ENCODE measurements at regions not wholly inside any gene's neighbourhood (a gene's known extent, or its start where the extent isn't known, plus 50 kb on each side); places are given as distances from the start of the nearest gene placed in this dataset.

DNA sequence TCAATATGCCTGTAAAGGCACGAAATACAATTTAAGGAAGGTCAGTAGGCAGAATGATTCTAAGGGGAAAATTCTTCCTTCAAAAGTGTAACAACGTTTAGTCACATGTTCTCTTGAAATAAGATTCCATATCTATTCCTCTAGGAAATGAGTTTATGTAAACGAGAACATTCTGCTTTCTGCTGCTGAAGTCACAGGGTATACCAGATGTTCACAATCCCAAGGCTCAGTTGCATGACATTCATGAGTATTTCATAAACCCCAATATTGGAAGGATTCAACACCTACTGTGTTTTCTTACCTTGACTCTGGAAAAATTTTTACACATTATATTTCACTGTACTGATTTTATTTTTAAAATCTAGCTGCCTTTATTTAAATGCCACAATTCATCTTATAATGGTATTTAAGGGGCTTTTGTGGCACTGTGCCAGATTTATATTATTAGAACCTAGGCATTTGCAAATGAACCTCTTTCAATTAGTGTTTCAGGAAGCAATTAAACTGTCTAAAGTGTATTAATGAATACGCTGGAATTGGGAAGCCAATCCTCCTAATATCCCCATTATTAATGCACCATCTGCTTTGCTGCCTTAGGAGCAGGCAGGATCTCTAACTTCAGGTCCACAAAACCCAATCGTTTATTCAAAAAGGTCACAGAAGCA lies 542.6 kb upstream of the KLHL29 start:
- Histone ChIP-seq H4K20me1 (no peaks in the 10 kb centered on the region), H3K27me3 (no peaks in the 10 kb centered on the region), H3K9ac (no peak overlapping the region), H3K4me1 (no peaks in the 10 kb centered on the region), H3K4me3 (no peak overlapping the region), H3K9me3 (no peaks in the 10 kb centered on the region), H3K4me2 (no peak overlapping the region), H3K27ac (no peak overlapping the region), H3K36me3 (no peaks in the 10 kb centered on the region)
- TF ChIP-seq Cebpa-rat (IDR thresholded peaks at IDR 0.05) = no peak

DNA sequence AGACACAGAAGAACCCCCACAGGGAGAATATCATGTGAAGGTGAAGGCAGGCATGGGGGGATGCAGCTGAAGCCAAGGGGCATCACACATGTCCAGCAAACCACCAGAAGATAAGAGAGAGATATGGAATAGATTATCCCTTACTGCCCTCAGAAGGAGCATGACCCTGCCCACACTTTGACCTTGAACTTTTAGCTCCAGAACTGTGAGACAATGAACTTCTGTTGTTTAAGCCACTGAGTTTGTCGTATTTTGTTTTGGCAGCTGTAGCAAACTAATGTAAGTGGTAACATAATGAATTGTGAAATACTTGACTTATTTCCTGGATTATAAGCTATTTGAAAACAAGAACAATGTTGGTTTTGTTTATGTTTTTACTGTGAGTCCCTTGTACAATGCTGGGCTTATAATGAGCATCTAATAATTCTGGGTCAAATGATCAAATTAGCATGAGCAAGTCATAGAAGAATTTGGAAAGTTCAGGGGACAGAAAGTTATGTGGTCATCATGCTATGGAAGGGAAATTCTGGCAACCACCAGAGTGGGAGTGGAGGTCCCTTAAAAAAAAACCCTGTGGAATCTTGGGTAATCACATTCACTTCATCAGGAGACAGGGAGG lies 541.0 kb upstream of the KLHL29 start:
- no peaks in the 10 kb centered on the region for H3K9me3 ChIP-seq
- no peak overlapping the region for H3K4me2 ChIP-seq
- H3K36me3 ChIP-seq = no peaks in the 10 kb centered on the region
- H3K4me3 ChIP-seq = no peak overlapping the region
- H4K20me1 ChIP-seq = no peaks in the 10 kb centered on the region
- H3K9ac ChIP-seq = no peak overlapping the region
- H3K4me1 ChIP-seq = no peaks in the 10 kb centered on the region
- no peak for TF ChIP-seq Cebpa-rat (IDR thresholded peaks at IDR 0.05)
- H3K27me3 ChIP-seq = no peaks in the 10 kb centered on the region
- no peak overlapping the region for H3K27ac ChIP-seq

DNA sequence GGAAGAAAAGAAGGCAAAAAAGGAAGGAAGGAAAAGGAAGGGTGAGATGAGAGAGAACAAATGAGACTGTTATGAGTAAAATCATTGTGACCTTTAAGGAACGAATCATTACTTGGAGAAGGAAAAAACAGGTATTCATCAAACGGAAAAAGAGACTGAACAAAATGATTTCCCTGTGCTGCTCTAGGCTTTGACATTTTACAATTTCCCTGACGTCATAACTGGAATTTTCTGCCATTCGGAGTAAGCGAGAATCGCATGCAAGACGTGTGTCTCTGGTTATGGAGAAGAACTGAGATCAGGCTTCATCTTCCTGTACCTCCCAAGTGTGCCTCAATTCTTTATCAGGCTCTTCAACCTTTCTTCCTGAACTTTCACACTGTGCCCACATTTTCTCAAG lies 534.7 kb upstream of the KLHL29 start:
- H3K27ac ChIP-seq = no peak overlapping the region
- no peak overlapping the region for H3K4me2 ChIP-seq
- H3K36me3 ChIP-seq = no peaks in the 10 kb centered on the region
- no peak for TF ChIP-seq Cebpa-rat (IDR thresholded peaks at IDR 0.05)
- no peaks in the 10 kb centered on the region for H3K4me1 ChIP-seq
- H3K4me3 ChIP-seq = no peak overlapping the region
- 0 out of 2 replicates have a peak, but pooled peaks cover 8% of the 10 kb centered on the region for H3K9me3 ChIP-seq
- H3K9ac ChIP-seq = no peak overlapping the region
- H3K27me3 ChIP-seq = no peaks in the 10 kb centered on the region
- H4K20me1 ChIP-seq = no peaks in the 10 kb centered on the region

DNA sequence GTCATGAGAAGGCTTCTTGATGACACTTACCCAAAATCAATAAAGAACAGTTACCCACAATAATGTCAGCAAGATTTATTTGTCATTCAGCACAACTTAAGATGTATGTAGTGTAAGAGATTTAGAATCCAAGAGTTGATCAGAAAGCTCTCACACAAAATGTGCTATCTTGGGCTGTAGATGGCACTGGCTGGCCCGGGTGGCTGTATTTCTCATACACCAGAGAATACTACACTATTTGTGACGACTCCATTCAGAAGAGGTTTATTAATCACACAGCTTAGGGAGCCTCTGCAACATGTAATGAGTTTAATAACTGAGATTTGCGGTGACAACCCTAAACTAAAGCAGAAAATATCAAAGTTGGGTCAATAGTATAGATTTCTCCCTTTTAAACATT lies 530.4 kb upstream of the KLHL29 start:
- no peak for TF ChIP-seq Cebpa-rat (IDR thresholded peaks at IDR 0.05)
- no peak overlapping the region for H3K9ac ChIP-seq
- no peaks in the 10 kb centered on the region for H4K20me1 ChIP-seq
- no peaks in the 10 kb centered on the region for H3K36me3 ChIP-seq
- H3K27ac ChIP-seq = no peak overlapping the region
- no peaks in the 10 kb centered on the region for H3K4me1 ChIP-seq
- H3K4me2 ChIP-seq = no peak overlapping the region
- H3K9me3 ChIP-seq = 0 out of 2 replicates have a peak, but pooled peaks cover 8% of the 10 kb centered on the region
- H3K4me3 ChIP-seq = no peak overlapping the region
- H3K27me3 ChIP-seq = no peaks in the 10 kb centered on the region

DNA sequence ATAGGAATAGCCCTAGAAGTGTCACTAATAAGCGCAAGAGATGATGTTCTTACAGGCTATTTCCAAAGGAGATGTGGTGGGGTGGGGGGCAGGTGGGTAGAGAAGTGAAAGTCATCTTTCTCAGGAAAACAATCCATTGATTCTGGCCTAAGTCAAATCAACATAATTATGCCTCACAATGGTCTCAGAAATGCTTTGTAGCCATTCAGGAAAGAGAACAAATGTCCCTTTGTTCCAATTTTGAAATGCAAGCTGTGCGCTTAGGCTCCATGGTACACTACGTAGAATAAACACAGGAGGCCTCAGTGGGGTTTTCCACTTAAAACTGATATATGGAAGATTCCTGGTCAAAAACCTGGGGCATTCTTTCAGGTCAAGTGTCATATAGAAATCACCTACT lies 529.9 kb upstream of the KLHL29 start:
- Histone ChIP-seq H3K36me3 (no peaks in the 10 kb centered on the region), H4K20me1 (no peaks in the 10 kb centered on the region), H3K27me3 (no peaks in the 10 kb centered on the region), H3K4me2 (no peak overlapping the region), H3K27ac (no peak overlapping the region), H3K9me3 (0 out of 2 replicates have a peak, but pooled peaks cover 8% of the 10 kb centered on the region), H3K4me1 (no peaks in the 10 kb centered on the region), H3K9ac (no peak overlapping the region), H3K4me3 (no peak overlapping the region)
- TF ChIP-seq Cebpa-rat (IDR thresholded peaks at IDR 0.05) = no peak

DNA sequence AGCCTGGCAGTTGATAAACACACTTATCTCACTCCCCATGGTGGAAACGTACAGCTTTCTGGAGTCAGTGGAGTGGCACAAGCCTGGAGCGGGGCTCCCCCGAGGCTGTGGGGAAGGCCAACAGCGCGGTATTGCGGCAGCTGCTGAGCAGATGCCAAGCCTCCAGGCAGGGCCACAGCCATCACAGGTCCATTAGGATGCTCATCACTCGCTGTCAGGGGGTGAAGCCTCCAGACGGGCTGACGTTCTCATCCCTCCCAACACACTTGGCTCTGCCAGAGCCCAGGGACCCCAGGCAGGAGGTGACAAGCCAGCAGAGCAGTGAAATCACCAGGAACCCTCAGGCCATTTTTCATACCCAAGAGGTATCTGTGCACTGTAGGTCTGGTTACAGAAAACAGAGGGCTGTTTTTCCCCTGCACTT lies 529.2 kb upstream of the KLHL29 start:
- no peaks in the 10 kb centered on the region for H3K4me1 ChIP-seq
- H3K36me3 ChIP-seq = no peaks in the 10 kb centered on the region
- no peak overlapping the region for H3K4me3 ChIP-seq
- no peak overlapping the region for H3K4me2 ChIP-seq
- H3K27me3 ChIP-seq = no peaks in the 10 kb centered on the region
- peaks cover 12% of the 10 kb centered on the region; the same call in 1 of the 2 replicates for H3K9me3 ChIP-seq
- no peak overlapping the region for H3K9ac ChIP-seq
- H3K27ac ChIP-seq = no peak overlapping the region
- H4K20me1 ChIP-seq = no peaks in the 10 kb centered on the region
- TF ChIP-seq Cebpa-rat (IDR thresholded peaks at IDR 0.05) = no peak

DNA sequence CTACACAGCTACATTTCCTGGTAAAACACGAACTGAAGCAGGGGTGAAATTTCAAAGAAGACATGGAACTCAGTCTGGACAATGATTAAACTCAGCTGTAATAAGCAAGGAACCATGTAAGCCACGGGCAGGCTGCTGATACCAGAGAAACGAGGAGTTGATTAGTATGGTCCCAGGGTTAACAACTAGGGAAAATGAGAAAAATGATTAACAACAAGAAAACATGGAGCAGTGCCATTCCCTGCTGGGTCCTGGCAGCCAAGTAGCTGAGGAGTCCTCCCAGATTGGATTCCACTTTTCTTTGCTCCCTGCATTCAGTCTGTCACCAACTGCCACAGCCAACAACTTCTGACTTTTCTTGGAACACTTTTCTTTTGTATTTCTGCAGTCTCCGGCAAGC lies 517.0 kb upstream of the KLHL29 start:
- Histone ChIP-seq H3K27ac (no peak overlapping the region), H3K9ac (no peak overlapping the region), H3K4me1 (no peaks in the 10 kb centered on the region), H3K27me3 (no peaks in the 10 kb centered on the region), H4K20me1 (no peaks in the 10 kb centered on the region), H3K4me2 (no peak overlapping the region), H3K4me3 (no peak overlapping the region), H3K36me3 (no peaks in the 10 kb centered on the region), H3K9me3 (no peaks in the 10 kb centered on the region)
- no peak for TF ChIP-seq Cebpa-rat (IDR thresholded peaks at IDR 0.05)

DNA sequence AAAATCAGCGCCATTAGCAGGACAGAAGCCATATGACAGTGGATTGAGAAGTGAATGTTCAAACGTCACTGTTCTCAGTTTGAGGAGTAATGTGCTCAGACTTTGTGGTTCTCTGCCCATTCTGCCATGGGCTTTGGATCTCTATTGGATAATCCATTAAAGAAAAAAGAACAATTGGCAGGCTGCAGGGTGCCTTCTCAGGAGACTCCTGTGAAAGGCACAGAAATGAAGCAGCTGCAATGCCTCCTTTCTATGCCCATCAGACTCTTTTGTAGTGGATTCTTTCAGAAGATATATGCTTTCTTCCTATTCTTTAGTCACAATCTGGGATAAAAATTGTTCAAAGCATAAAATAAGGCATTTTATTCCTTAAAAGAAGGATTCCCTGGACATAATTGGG lies 506.9 kb upstream of the KLHL29 start:
- Histone ChIP-seq H3K36me3 (no peaks in the 10 kb centered on the region), H3K27ac (no peak overlapping the region), H3K4me1 (peaks cover 7% of the 10 kb centered on the region; the same call in 1 of the 2 replicates), H3K27me3 (no peaks in the 10 kb centered on the region), H3K4me2 (no peak overlapping the region), H4K20me1 (no peaks in the 10 kb centered on the region), H3K9me3 (no peaks in the 10 kb centered on the region; the same call in 1 of the 2 replicates), H3K9ac (no peak overlapping the region), H3K4me3 (no peak overlapping the region)
- TF ChIP-seq Cebpa-rat (IDR thresholded peaks at IDR 0.05) = no peak

DNA sequence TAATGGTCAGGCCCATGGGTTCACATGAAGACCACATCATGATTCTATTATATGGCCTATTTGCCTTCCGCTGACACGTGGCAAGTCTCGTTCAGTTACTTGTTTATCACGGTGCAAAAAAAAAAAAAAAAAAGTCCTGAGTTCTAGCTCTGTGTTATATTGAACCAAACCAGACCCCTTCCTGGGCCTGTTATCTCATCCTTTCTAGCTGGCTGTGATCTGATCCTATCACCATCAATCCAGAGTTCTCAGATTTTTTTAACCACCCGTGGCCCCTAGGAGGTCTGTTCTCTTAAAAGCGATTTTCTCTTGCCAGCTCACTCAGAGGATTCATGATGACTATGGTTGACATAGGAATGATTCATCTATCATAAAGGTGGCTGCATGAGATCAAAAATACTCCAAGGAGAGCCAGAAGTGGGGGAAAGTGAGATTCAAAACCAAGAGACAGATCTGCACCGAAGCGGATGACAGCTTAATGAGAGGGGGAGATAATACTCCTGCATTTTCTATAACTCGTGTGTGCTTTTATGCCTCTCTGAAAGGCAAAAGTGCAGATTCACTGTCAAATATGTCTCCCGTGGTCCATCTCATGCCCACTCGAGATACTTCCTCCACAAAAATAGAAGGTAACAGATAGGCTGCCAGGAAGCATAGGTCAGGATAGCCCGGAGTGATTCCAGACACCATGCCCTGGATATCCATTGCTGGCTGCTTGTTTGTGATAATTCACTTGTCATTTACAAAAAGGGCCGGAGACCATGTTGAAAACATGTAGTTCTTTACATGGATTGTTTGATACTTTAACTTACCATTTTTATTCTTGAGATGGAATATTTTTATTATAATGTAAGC lies 505.7 kb upstream of the KLHL29 start:
- H3K9me3 ChIP-seq = no peaks in the 10 kb centered on the region; the same call in 1 of the 2 replicates
- no peak overlapping the region for H3K9ac ChIP-seq
- peaks cover 18% of the 10 kb centered on the region for H3K4me1 ChIP-seq
- H3K27me3 ChIP-seq = no peaks in the 10 kb centered on the region
- no peaks in the 10 kb centered on the region for H4K20me1 ChIP-seq
- no peak overlapping the region for H3K27ac ChIP-seq
- no peak for TF ChIP-seq Cebpa-rat (IDR thresholded peaks at IDR 0.05)
- no peak overlapping the region for H3K4me2 ChIP-seq
- H3K36me3 ChIP-seq = no peaks in the 10 kb centered on the region
- no peak overlapping the region for H3K4me3 ChIP-seq

DNA sequence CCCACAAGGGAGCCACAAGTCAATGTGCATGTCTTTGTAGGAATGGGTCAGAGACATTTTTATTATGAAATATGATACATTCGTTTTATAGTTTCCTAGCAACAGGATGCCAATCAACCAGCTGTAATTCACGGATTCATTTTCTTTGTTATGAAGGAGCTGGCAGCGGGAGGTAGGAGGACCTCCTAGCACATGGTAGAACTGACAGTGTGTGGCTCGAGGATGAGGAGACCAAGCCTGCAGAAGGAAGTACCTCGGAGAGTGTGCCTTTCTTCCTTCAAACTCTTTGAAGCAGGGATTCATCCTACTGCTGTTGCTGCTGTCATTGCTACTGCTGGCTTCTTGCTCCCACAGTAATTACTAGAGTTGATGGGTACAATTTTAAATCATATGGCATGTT lies 504.8 kb upstream of the KLHL29 start:
- no peak for TF ChIP-seq Cebpa-rat (IDR thresholded peaks at IDR 0.05)
- Histone ChIP-seq H3K9ac (no peak overlapping the region), H3K27ac (no peak overlapping the region), H4K20me1 (no peaks in the 10 kb centered on the region), H3K27me3 (no peaks in the 10 kb centered on the region), H3K4me3 (no peak overlapping the region), H3K4me1 (peaks cover 27% of the 10 kb centered on the region), H3K4me2 (no peak overlapping the region), H3K36me3 (no peaks in the 10 kb centered on the region), H3K9me3 (no peaks in the 10 kb centered on the region; the same call in 1 of the 2 replicates)

All from BLaER1 (cell line).